ENCODE measurements at regions not wholly inside any gene's neighbourhood (a gene's known extent, or its start where the extent isn't known, plus 50 kb on each side); places are given as distances from the start of the nearest gene placed in this dataset.
A peak's percentile ranks its signal among the peaks of the same experiment; 100 is the strongest.
"Not testable (repeated sequence)": the region's sequence is repeated elsewhere in the genome, so short reads cannot be mapped to it uniquely, and the experiment has no call there.

DNA sequence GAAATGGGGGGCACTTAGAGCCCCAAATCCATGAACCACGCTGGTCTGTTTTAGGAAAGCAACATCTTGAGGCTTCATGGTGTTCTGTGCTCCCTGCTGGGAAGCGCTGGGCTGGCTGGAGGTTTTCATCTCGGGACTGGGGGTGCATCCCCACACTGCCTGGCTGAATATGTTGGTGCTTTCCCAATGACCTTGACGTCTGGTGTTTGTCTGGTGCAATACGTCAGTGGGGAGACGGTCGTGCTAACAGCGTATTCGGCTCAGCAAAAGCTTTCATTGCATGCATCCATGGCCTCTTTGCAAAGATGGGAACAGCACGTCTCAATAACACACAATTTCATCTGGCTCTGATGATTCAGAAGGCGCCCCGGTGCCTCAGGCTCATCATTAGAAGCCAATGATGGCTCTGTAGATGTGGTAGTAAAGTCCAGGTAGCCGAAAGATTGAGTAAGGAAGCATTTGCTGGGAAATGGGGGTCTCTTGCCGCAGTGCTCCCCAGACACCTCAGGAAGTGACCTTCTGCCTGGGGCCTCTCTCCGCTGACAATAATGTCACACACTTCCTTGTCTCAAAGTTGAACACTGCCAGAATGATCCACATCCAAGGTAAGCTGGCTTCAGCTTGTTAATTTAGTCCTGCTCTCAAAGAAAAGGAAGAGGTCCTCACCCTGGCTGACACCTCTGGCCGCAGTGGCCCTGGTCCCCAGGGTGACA lies 97.7 kb downstream of the ING1 start:
- DNase-seq, result no peak

DNA sequence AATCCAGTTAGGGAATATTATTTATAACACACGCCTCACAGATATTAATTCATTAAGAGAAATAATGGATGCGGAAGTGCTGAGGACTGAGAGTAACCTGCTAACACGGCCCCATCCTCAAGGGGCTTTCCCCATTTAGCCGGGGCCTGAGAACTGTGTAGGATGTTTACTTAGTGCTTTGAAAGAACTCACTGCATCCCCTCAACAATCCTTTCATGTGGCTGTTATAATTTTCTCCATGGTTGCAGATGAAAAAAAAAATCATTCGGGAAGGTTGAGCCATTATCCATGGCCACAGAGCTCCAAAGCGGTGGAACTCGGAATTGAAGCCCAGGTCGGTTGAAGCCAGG lies 98.2 kb downstream of the ING1 start:
- DNase-seq, result no peak

DNA sequence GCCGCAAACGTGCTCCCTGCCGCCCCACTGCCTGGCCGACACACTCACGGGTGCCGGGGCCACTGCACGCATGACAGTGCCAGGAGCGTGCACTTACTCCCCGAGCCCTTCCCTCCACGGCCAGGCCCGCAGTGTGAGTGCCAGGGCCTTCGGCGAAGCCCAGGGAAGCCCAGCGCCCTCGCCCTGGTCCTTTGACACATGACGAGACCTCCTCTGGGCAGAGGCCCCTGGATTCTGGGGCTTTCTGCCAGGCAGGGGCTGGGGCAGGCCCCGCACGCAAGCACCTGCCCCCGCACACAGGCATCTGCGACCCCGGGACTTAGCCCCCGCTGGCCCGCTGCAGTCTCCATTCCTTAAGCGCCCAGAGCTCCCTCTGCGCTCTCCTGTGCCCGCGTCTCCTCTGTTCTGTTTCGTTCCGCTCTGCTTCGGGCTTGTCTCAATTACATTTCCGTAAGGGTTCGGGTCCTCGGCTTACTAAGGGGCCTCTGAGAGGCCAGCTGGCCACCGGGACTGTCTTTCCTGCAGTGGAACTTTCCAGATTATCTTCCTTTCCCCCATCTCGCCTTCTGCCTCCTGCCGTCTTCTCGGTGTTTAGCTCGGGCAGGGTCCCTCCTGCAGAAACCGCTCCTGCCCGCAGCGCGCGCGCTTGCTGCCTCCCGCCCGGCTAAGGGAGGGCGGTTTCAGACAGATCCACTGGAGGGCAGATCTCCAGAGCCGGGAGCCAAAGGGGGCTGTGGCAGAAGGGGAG lies 98.8 kb downstream of the ING1 start:
- DNase-seq, result no peak

DNA sequence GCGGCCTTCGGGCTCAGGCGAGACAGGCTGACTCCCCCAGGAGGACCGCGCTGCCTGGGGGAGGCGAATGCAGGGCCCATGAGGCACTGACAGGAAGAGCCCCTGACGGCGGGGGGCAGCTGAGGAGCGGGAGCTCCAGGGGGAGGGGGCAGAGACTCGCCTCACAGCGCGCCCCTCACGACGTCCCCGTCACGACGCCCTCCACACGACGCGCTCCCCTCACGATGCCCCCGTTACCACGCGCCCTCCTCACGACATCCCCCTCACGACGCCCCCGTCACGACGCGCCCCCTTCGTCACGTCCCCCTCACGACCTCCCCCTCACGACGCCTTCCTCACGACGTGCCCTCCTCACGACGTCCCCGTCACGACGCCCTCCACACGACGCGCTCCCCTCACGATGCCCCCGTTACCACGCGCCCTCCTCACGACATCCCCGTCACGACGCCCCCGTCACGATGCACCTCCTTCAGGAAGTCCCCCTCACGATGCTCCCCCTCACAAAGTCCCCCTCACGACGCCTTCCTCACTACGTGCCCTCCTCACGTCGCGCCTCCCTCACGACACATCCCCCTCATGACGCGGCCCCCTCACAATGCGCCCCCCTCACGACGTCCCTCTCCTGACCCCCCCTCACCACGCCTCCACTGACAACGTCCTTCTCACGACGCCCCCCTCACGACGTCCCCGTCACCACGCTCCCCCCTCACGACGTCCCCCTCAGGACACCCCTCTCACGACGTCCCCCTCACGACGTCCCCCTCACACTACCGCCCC lies 99.6 kb downstream of the ING1 start:
- no peak for DNase-seq

DNA sequence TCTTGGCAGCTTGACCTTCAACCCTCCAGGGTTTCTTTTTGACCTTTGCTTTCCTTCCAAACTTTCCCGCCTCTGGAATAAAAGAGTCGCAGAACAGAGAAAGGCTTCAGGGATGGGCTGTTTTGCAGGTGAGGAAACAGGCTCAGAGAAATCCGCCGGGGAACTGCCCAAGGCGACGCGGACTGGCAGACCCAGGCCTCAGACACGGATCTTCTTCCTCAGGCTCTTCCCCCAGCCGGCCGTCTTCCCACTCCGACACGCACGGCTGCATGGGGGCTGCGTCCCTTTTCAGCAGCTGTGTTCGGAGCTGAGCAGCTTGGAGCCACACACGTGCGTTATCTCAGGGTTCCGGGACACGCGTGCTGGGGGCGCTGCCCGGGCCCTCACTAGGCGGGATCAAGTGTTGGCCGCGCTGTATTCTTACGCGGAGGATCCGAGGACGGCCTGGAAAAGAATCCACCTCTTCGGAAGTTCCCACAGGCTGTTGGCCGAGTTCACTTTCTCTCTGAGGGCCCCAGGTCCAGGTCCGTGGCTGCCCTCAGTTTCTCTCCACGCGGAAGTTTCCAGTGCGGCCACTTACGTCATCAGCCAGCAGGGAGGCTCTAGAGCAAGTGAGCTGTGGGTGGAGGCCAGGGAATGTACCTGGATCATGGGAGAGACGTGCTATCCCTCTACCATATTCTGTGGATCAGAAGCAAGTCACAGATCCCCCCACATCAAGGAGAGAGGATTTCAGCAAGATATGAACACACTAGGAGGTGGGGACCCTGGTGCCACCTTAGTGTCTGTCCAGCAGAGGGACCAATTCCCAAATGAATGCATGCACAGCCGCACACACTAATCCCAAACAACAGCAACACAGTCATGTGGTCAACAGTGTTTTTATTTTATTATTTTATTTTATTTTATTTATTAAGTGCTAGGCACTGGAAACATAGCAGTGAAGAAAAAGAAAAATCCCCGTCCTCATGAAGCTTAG lies 100.4 kb downstream of the ING1 start:
- DNase-seq, result peak; percentile 29

DNA sequence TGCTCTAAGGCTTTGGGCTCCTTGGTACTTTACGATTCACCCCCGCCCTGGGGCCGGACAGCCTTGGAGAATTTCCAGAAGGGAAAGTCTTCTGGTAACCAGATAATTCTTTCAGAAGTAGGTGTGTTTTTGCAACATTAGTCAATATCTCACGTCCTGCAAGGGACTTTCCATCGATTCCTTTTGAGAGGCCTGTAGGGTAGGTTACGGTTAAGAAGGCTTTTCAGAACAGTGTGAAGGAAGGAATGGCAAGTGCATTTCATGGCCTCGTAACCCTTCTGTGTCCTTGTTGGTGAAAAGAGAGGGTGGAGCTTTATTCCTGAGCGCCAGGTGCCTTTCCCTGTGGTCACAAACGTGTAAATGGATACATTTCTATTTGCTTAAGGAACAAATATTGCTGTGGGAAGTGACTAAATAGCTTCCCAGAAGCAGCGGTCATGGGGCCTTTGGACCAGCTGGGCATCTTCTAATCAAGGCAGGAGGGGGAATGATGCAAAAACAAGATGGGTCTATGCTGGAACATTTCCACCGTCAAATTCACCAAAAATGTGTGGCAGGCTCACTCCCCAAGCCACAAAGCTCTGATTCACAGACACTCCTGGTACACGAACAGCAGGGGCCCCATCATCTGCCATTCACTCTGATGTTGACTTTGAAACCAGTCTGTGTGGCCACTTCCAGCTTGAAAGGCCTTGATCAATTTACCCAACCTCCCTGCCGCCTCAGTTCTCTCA lies 99.2 kb downstream of the ANKRD10 start:
- DNase-seq, result peak; percentile 37

DNA sequence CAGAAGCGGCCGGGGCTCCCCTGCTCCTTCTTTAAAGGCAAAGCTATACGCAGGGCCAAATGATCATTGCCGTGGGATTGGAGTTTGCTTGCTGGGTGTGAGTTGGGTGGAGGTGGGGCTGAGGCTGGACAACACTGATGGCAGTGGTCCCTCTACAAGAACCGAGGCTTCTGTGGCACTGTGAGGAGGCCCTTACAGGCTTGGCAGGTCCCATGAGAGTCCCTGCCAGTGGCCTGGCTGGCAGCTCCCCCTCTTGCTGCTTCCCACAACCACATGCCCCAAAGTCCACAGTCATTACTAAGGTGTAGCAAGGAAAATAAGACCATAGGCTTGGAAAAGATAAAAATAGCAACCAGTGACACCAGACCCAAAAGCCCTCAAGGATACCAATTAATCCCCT lies 98.4 kb downstream of the ANKRD10 start:
- no peak for DNase-seq

DNA sequence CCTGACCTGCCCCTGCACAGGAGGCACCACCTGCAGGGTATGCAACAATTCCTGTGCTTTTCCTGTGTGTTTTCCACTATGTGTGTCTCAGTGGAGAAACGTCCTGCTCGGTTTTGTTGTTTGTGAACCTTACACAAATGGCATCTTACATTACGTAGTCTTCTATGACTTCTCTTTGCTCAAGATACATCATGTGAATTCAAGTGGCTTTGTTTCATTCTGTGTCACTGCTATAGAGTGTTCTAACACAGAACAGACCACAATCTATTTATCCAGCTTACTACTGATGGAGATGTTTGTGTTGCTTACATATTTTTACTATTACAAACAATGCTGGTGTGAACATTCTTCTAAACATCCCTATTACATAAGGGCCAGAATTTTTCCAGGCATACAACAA lies 97.7 kb downstream of the ANKRD10 start:
- DNase-seq, result no peak

DNA sequence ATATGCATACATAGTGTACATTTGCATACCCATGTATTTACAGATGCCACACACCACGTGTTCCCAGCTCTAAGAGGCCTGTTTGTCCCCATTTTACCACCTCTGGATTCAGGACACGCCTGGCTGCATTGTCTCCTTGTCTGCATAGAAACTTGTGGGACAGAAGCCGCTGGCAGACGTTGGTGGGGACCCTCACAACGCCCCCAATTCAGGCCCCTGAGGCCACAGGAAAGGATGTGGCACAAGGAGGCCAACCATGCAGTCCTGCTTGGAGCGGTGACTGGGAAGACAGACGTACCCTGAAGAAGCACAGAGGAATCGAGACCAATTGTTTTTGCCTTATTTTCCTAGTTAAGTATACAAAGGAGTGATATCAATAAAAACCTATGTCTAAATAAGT lies 96.1 kb downstream of the ANKRD10 start:
- DNase-seq, result no peak

DNA sequence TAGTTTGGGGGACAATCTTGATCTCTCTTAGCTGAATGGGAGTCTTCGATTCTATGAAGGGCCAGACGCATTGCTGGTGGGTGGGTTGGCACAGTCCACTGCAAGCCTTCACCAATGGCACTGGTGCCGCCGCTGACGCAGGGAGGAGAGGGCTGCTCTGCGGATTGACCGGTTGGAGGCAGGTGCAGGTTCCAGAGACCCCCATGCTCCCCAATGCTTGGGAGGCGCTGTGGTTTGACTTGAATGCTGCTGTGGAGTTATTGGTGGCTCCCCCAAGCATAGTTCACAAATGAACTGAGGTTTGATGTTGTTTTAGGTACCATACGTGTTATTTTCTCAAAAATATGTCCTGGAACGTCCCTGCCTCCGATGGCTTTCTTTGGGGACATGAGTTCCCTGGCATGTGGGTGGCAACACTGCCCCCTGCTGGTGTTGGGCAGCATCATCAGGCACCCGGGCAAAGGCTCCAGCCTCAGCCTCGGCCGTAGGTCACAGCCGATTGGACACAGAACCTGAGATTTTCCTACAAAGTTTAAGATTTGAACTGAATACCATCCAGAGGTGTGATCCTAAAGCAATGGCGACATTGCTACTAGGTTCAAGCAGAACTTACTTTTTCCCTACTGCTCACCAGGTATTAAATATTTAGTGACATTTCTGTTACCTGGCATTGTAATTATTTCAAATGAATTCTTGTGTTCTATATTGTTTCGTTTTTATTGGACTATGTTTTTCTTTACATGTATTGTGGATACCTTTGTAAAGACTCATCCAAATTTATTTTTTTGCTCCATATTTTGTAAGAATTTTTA lies 95.5 kb downstream of the ANKRD10 start:
- DNase-seq, result peak; percentile 66

DNA sequence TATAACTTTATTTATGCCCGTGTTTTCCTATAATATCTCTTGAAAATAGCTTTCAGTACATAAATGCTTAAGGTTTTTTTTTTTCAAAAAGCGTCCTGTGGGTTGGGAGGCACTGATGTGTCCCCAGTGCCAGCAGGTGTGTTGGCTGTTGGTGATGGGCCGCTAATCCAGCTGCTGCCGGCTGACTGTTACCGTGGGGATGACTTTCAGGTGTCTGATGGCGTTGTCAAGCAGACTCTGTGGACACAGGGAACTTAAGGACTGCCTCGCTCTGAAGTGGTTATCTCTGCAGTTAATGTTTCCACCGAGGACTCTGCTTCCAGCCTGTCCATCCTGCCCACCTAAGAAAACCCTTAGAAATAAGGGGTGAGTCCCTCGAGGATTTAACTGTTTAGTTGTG lies 94.5 kb downstream of the ANKRD10 start:
- DNase-seq, result peak; percentile 89

DNA sequence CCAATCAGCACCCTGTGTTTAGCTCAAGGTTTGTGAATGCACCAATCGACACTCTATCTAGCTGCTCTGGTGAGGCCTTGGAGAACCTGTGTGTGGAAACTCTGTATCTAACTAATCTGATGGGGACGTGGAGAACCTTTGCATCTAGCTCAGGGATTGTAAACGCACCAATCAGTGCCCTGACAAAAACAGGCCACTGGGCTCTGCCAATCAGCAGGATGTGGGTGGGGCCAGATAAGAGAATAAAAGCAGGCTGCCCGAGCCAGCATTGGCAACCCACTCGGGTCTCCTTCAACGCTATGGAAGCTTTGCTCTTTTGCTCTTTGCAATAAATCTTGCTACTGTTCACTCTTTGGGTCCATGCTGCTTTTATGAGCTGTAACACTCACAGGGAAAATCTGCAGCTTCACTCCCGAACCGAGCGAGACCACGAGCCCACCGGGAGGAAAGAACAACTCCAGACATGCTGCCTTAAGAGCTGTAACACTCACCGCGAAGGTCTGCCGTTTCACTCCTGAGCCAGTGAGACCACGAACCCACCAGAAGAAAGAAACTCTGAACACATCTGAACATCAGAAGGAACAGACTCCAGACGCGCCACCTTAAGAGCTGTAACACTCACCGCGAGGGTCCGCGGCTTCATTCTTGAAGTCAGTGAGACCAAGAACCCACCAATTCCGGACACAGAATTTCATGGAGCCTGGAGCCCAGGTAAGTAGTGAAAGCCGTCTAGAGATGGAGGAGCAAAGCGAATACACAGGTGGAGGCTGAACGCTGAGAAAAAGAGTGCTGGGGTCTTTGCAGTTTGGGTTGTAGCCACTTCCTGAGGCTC lies 92.8 kb downstream of the ANKRD10 start:
- not testable (repeated sequence) for DNase-seq

DNA sequence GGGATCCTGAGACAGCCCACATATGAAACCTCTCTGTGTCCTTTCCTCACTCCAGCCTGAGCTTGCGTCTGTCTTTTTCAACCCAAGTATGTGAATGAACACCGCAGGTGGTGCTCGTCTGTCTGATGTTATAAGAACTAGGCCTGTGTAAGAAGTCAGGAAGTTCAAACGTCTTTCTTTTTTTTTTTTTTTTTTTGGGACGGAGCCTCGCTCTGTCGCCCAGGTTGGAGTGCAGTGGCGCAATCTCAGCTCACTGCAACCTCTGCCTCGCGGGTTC lies 92.3 kb downstream of the ANKRD10 start:
- no peak for DNase-seq

DNA sequence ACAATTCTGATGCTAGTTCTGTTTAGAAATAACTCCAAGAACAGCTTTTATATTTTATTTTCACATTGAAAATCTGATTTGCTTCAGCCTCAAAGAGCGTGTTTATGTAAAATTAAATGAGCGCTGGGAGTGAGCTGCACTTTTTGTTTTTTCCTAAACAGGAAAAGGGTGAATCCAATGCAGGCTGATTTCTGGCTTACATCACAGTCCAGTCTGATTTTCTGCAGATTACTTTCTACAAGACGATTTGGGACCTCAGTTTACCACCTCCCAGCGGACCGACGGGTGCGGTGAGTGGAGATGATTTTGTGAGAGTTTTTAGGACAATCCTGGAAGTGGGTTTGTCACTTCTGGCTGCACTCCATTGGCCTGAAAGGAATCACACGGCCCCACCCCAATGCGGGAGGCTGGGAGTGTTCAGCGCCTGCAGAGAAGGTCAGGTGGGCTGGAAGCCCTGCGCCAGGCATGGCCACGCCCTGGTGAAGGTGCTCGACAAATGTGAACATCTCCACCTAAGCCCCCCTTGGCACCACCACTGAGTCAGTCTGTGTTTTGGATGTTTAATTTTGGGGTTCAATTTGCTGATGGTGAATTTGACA lies 90.1 kb downstream of the ANKRD10 start:
- DNase-seq, result no peak

DNA sequence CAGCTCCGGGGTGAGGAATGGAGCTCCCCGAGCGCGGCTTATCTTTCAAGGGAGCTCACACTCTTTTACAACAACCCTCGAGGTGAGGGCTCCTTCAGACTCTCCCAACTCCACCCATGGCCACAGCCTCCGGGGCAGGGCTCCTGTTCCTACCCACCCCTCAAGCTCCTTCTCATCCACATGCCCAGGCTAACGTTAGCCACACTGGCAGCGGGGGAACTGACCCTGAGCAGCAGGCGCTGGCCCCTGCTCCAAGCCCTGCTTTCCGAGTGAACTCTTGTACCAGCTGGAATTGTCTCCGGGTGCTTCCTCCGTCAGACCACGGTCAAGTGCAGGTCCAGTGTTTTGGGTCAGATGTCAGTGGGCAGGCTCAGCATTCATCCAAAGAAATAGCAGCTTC lies 89.4 kb downstream of the ANKRD10 start:
- no peak for DNase-seq

DNA sequence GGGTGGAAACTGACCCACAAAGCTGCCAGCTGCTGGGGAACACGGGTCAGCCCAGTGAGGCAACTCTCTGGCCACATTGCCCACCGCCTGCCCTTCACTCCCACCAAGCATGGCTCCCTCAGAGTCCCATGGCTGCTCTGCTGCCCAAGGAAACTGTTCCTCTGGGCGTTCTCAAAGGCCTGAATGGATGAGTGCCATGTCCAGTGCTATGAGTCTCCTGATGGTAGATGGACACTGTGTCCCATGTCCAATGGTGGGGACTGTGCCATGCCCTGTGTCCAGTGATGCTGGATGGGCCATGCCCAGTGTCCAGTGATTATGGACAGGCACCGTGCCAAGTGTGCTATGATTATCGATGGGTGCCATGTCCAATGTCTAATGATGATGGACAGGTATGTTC lies 88.8 kb downstream of the ANKRD10 start:
- no peak for DNase-seq

DNA sequence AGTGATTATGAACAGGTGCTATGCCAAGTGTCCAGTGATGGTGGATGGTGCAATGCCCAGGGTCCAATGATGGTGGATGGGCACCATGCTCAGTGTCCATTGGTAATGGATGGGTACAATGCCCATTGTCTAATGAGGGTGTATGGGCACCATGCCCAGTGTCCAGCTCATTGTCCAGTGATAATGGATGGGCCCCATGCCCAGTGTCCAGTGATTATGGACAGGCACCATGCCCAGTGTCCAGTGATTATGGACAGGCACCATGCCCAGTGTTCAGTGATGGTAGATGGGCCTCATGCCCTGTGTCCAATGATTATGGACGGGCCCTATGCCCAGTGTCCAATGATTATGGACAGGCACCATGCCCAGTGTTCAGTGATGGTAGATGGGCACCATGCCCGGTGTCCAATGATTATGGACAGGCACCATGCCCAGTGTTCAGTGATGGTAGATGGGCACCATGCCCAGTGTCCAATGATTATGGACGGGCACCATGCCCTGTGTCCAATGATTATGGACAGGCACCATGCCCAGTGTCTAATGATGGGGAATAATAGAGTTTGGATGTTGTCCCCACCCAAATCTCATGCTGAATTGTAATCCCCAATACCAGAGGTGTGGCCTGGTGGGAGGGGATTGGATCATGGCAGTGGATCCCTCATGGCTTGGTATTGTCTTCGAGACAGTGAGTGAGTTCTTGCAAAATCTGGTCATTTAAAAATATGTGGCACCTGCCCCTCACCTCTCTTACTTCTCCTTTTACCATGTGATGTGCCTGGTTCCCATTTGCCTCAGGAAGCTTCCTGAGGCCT lies 87.8 kb downstream of the ANKRD10 start:
- peak; percentile 90 for DNase-seq
